IPS DF 6.9 (cell line): ENCODE measurements at regions not wholly inside any gene's neighbourhood (a gene's known extent, or its start where the extent isn't known, plus 50 kb on each side); places are given as distances from the start of the nearest gene placed in this dataset.
"Not testable (repeated sequence)": the region's sequence is repeated elsewhere in the genome, so short reads cannot be mapped to it uniquely, and the experiment has no call there.

Source experiments
- DNase-seq: peaks from one replicate; pipeline ENCODE4 v3.0.0-alpha.2; 2013; ENCODE audit warnings: low read depth, low spot score
- H3K27ac ChIP-seq: one replicate; pipeline ENCODE4 v1.5.1; 2013; ENCODE audit warnings: low read length, control low read depth
- H3K27me3 ChIP-seq: 2 replicates; pipeline ENCODE4 v1.6.1; 2013; ENCODE audit warnings: mild to moderate bottlenecking, low read length; ENCODE audit not compliant: control insufficient read depth, insufficient read depth
- H3K36me3 ChIP-seq: 2 replicates; pipeline ENCODE4 v1.6.1; 2013; ENCODE audit warnings: low read length; ENCODE audit not compliant: control insufficient read depth, insufficient read depth
- H3K4me1 ChIP-seq: 2 replicates; pipeline ENCODE4 v1.6.1; 2013; ENCODE audit warnings: low read length; ENCODE audit not compliant: control insufficient read depth, insufficient read depth
- H3K4me3 ChIP-seq: 2 replicates; pipeline ENCODE4 v1.5.1; 2013; ENCODE audit warnings: mild to moderate bottlenecking, low read length
- H3K9me3 ChIP-seq: 2 replicates; pipeline ENCODE4 v1.6.1; 2013; ENCODE audit warnings: low read length, inconsistent platforms; ENCODE audit not compliant: control insufficient read depth, insufficient read depth
- WGBS: extraction: QIAGEN DNeasy Blood & Tissue Kit; methylation state at CpG from one replicate; pipeline ENCODE4 v1.1.7; 2013; ENCODE audit warnings: mixed read lengths, missing lambda C conversion rate; ENCODE audit not compliant: insufficient read length, insufficient coverage; 5-methylcytosine and 5-hydroxymethylcytosine counted together

- no peaks in the 10 kb centered on the region for H3K27me3 ChIP-seq
- H3K27ac ChIP-seq: no peak overlapping the region
- H3K9me3 ChIP-seq: no peaks in the 10 kb centered on the region
- WGBS: no CpG with 5 or more reads among the region's 2 CpGs
- H3K36me3 ChIP-seq: no peaks in the 10 kb centered on the region
- no peak for DNase-seq
- H3K4me1 ChIP-seq: no peaks in the 10 kb centered on the region
- H3K4me3 ChIP-seq: no peak overlapping the region
Measured at GRCh38 chr6:114878091-114878490, 535.3 kb upstream of the HS3ST5 start.

GRCh38 chr6:114874410-114874809 is 531.6 kb upstream of the HS3ST5 start:
- Histone ChIP-seq H3K9me3 (no peaks in the 10 kb centered on the region), H3K27me3 (no peaks in the 10 kb centered on the region), H3K27ac (no peak overlapping the region), H3K4me1 (no peaks in the 10 kb centered on the region), H3K4me3 (no peak overlapping the region), H3K36me3 (no peaks in the 10 kb centered on the region)
- WGBS: no CpG with 5 or more reads among the region's 4 CpGs
- no peak for DNase-seq

GRCh38 chr6:114865506-114865905 is 522.7 kb upstream of the HS3ST5 start:
- WGBS: no CpG with 5 or more reads among the region's 14 CpGs
- H3K27me3 ChIP-seq, H3K4me3 ChIP-seq, DNase-seq, H3K4me1 ChIP-seq, H3K27ac ChIP-seq, H3K36me3 ChIP-seq, H3K9me3 ChIP-seq: not testable (repeated sequence)

GRCh38 chr6:114863610-114864009 is 520.8 kb upstream of the HS3ST5 start:
- Histone ChIP-seq H3K27ac (no peak overlapping the region), H3K36me3 (no peaks in the 10 kb centered on the region), H3K9me3 (no peaks in the 10 kb centered on the region), H3K4me3 (no peak overlapping the region), H3K4me1 (no peaks in the 10 kb centered on the region), H3K27me3 (no peaks in the 10 kb centered on the region)
- no CpG with 5 or more reads among the region's 2 CpGs for WGBS
- DNase-seq: no peak

GRCh38 chr6:114862819-114863218 is 520.0 kb upstream of the HS3ST5 start:
- no peak for DNase-seq
- H3K36me3 ChIP-seq: no peaks in the 10 kb centered on the region
- no peak overlapping the region for H3K4me3 ChIP-seq
- no peaks in the 10 kb centered on the region for H3K27me3 ChIP-seq
- no peak overlapping the region for H3K27ac ChIP-seq
- WGBS: no CpG with 5 or more reads among the region's 2 CpGs
- no peaks in the 10 kb centered on the region for H3K9me3 ChIP-seq
- H3K4me1 ChIP-seq: no peaks in the 10 kb centered on the region

- Histone ChIP-seq H3K27ac (no peak overlapping the region), H3K9me3 (no peaks in the 10 kb centered on the region), H3K27me3 (no peaks in the 10 kb centered on the region), H3K4me3 (no peak overlapping the region), H3K36me3 (no peaks in the 10 kb centered on the region), H3K4me1 (no peaks in the 10 kb centered on the region)
- no peak for DNase-seq
- no CpG with 5 or more reads among the region's 1 CpG for WGBS
Measured at GRCh38 chr6:114862064-114862463, 519.2 kb upstream of the HS3ST5 start.

- Histone ChIP-seq H3K27ac (no peak overlapping the region), H3K4me3 (no peak overlapping the region), H3K36me3 (no peaks in the 10 kb centered on the region), H3K4me1 (no peaks in the 10 kb centered on the region), H3K9me3 (no peaks in the 10 kb centered on the region), H3K27me3 (no peaks in the 10 kb centered on the region)
- WGBS: no CpG with 5 or more reads among the region's 1 CpG
- DNase-seq: no peak
Measured at GRCh38 chr6:114844359-114844758, 501.5 kb upstream of the HS3ST5 start.

- no peaks in the 10 kb centered on the region for H3K27me3 ChIP-seq
- H3K27ac ChIP-seq: no peak overlapping the region
- DNase-seq: no peak
- no CpG with 5 or more reads among the region's 2 CpGs for WGBS
- no peaks in the 10 kb centered on the region for H3K36me3 ChIP-seq
- H3K9me3 ChIP-seq: no peaks in the 10 kb centered on the region
- no peak overlapping the region for H3K4me3 ChIP-seq
- no peaks in the 10 kb centered on the region for H3K4me1 ChIP-seq
Measured at GRCh38 chr6:114839019-114839418, 496.2 kb upstream of the HS3ST5 start.

- Histone ChIP-seq H3K36me3 (no peaks in the 10 kb centered on the region), H3K27me3 (no peaks in the 10 kb centered on the region), H3K4me3 (no peak overlapping the region), H3K4me1 (no peaks in the 10 kb centered on the region), H3K27ac (no peak overlapping the region), H3K9me3 (no peaks in the 10 kb centered on the region)
- no CpG with 5 or more reads among the region's 1 CpG for WGBS
- DNase-seq: no peak
Measured at GRCh38 chr6:114833211-114833610, 490.4 kb upstream of the HS3ST5 start.

- DNase-seq: no peak
- Histone ChIP-seq H3K4me1 (no peaks in the 10 kb centered on the region), H3K36me3 (no peaks in the 10 kb centered on the region), H3K4me3 (no peak overlapping the region), H3K27ac (no peak overlapping the region), H3K27me3 (no peaks in the 10 kb centered on the region), H3K9me3 (no peaks in the 10 kb centered on the region)
- no CpG with 5 or more reads among the region's 1 CpG for WGBS
Measured at GRCh38 chr6:114830515-114830914, 487.7 kb upstream of the HS3ST5 start.

GRCh38 chr6:114827135-114827534 is 484.3 kb upstream of the HS3ST5 start:
- no CpG with 5 or more reads among the region's 1 CpG for WGBS
- H3K4me1 ChIP-seq: no peaks in the 10 kb centered on the region
- no peak overlapping the region for H3K27ac ChIP-seq
- no peaks in the 10 kb centered on the region for H3K36me3 ChIP-seq
- DNase-seq: no peak
- no peaks in the 10 kb centered on the region for H3K9me3 ChIP-seq
- no peak overlapping the region for H3K4me3 ChIP-seq
- H3K27me3 ChIP-seq: no peaks in the 10 kb centered on the region
